Keratinocyte (primary cell): ENCODE measurements at regions not wholly inside any gene's neighbourhood (a gene's known extent, or its start where the extent isn't known, plus 50 kb on each side); places are given as distances from the start of the nearest gene placed in this dataset.

Experiments
- DNase-seq: peaks from one replicate; pipeline ENCODE4 v3.0.0-alpha.2; 2011; ENCODE audit warnings: low read depth, missing footprints, low spot score
- FAIRE-seq: peaks from 2 replicates; lab custom pipeline; 2011; peaks lifted over from hg19 to GRCh38; lab: Jason Lieb, UNC
- H2AFZ ChIP-seq: 2 replicates; pipeline ENCODE4 v1.6.0; 2012; ENCODE audit warnings: low read length, control low read depth, inconsistent platforms; ENCODE audit not compliant: control insufficient read depth
- H3K27ac ChIP-seq: 2 replicates; pipeline ENCODE4 v1.5.1; 2011; ENCODE audit warnings: low read length; ENCODE audit not compliant: control insufficient read depth, insufficient read depth
- H3K27me3 ChIP-seq: 3 replicates; pipeline ENCODE4 v1.6.0; 2011; ENCODE audit warnings: low read length; ENCODE audit not compliant: control insufficient read depth, insufficient read depth; ENCODE audit errors: extremely low read depth
- H3K36me3 ChIP-seq, 2 experiments: 2 replicates in 1 of 2; 3 replicates in 1 of 2; pipeline ENCODE4 v1.5.1; 2011; ENCODE audit warnings: low read length in 2 of 2, mild to moderate bottlenecking in 1 of 2; ENCODE audit not compliant: control insufficient read depth in 2 of 2, insufficient read depth in 2 of 2; ENCODE audit errors: extremely low read depth in 1 of 2
- H3K4me1 ChIP-seq: 3 replicates; pipeline ENCODE4 v1.5.1; 2011; ENCODE audit warnings: low read length; ENCODE audit not compliant: control insufficient read depth, insufficient read depth; ENCODE audit errors: extremely low read depth
- H3K4me2 ChIP-seq: 3 replicates; pipeline ENCODE4 v1.6.0; 2011; ENCODE audit warnings: low read depth, low read length; ENCODE audit not compliant: control insufficient read depth, insufficient read depth; ENCODE audit errors: extremely low read depth
- H3K4me3 ChIP-seq, 3 experiments: fragments of 200-600 bp in 1 of 3; sonication (generic) in 1 of 3; 2 replicates in 2 of 3; 3 replicates in 1 of 3; pipeline ENCODE4 v1.5.1; 2011 to 2016; ENCODE audit warnings: low read length in 3 of 3, mild to moderate bottlenecking in 3 of 3, control low read depth in 2 of 3, inconsistent platforms in 1 of 3, low read depth in 1 of 3, mixed read lengths in 1 of 3, mixed run types in 1 of 3, moderate library complexity in 1 of 3; ENCODE audit not compliant: control insufficient read depth in 2 of 3, insufficient read depth in 2 of 3; ENCODE audit errors: extremely low read depth in 1 of 3
- H3K79me2 ChIP-seq: 2 replicates; pipeline ENCODE4 v1.6.0; 2012; ENCODE audit warnings: low read length; ENCODE audit not compliant: control insufficient read depth, insufficient read depth
- H3K9ac ChIP-seq: 3 replicates; pipeline ENCODE4 v1.6.0; 2011; ENCODE audit warnings: low read length; ENCODE audit not compliant: control insufficient read depth, insufficient read depth; ENCODE audit errors: extremely low read depth
- H3K9me1 ChIP-seq: 3 replicates; pipeline ENCODE4 v1.6.0; 2011; ENCODE audit warnings: low read length; ENCODE audit not compliant: control insufficient read depth, insufficient read depth; ENCODE audit errors: extremely low read depth
- H3K9me3 ChIP-seq: 2 replicates; pipeline ENCODE4 v1.5.1; 2012; ENCODE audit warnings: low read depth, low read length; ENCODE audit not compliant: control insufficient read depth
- H4K20me1 ChIP-seq: 3 replicates; pipeline ENCODE4 v1.6.0; 2011; ENCODE audit warnings: low read length; ENCODE audit not compliant: control insufficient read depth, insufficient read depth; ENCODE audit errors: extremely low read depth
- CTCF ChIP-seq, 3 experiments: IDR thresholded peaks in 1 of 3; conservative IDR thresholded peaks in 1 of 3; optimal IDR thresholded peaks in 1 of 3; 2 replicates in 2 of 3; 3 replicates in 1 of 3; pipeline versions ENCODE3 to v1.5.1; 2011; ENCODE audit warnings: low read length in 3 of 3, mild to moderate bottlenecking in 3 of 3, moderate library complexity in 2 of 3, control low read depth in 1 of 3, inconsistent platforms in 1 of 3; ENCODE audit not compliant: insufficient read depth in 2 of 3; ENCODE audit errors: extremely low read depth in 1 of 3
- EZH2 ChIP-seq: IDR thresholded peaks from one replicate; pipeline ENCODE4 v1.6.1; 2012; ENCODE audit warnings: inconsistent platforms, mild to moderate bottlenecking, low read length, moderate library complexity
- dilution Hi-C: fragments of 300-500 bp; cut with MboI; formaldehyde crosslinking; loops from one replicate; pipeline ENCODE4 v1.7.0; 2020; ENCODE audit warnings: low sequenced_read_pairs; ENCODE audit not compliant: extremely low pct_ligation_motif_present

GRCh38 chr22:49067504-49067903, 760.2 kb downstream of the BRD1 start:
- Histone ChIP-seq H3K9ac (no peak overlapping the region), H3K79me2 (no peaks in the 10 kb centered on the region), H3K4me2 (no peak overlapping the region), H2AFZ (no peak overlapping the region), H3K27me3 (no peaks in the 10 kb centered on the region), H3K27ac (no peak overlapping the region), H4K20me1 (no peaks in the 10 kb centered on the region), H3K36me3 (no peaks in the 10 kb centered on the region), H3K4me3 (no peak overlapping the region), H3K4me1 (no peaks in the 10 kb centered on the region), H3K9me3 (no peaks in the 10 kb centered on the region), H3K9me1 (no peaks in the 10 kb centered on the region)
- no peak for FAIRE-seq
- dilution Hi-C loops = no loop called here
- TF ChIP-seq EZH2 = no peak
- TF ChIP-seq CTCF (optimal IDR thresholded peaks at IDR 0.05 in 1 of 3, IDR thresholded peaks at IDR 0.05 in 1 of 3, conservative IDR thresholded peaks at IDR 0.05 in 1 of 3; ENCODE audit: extremely low read depth in 1 of 3, insufficient read depth in 2 of 3, low read length in 3 of 3) = no peak
- no peak for DNase-seq

GRCh38 chr22:49066619-49067018, 761.1 kb downstream of the BRD1 start:
- no peaks in the 10 kb centered on the region for H3K9me1 ChIP-seq
- no peaks in the 10 kb centered on the region for H3K79me2 ChIP-seq
- dilution Hi-C loops = no loop called here
- no peak overlapping the region for H3K27ac ChIP-seq
- no peaks in the 10 kb centered on the region for H3K4me1 ChIP-seq
- no peak overlapping the region for H3K4me2 ChIP-seq
- DNase-seq (no peak), FAIRE-seq (no peak)
- no peaks in the 10 kb centered on the region for H4K20me1 ChIP-seq
- no peak overlapping the region for H3K4me3 ChIP-seq
- no peaks in the 10 kb centered on the region for H3K9me3 ChIP-seq
- no peak overlapping the region for H3K9ac ChIP-seq
- no peak overlapping the region for H2AFZ ChIP-seq
- H3K36me3 ChIP-seq = no peaks in the 10 kb centered on the region
- H3K27me3 ChIP-seq = no peaks in the 10 kb centered on the region
- no peak for TF ChIP-seq EZH2
- TF ChIP-seq CTCF (optimal IDR thresholded peaks at IDR 0.05 in 1 of 3, IDR thresholded peaks at IDR 0.05 in 1 of 3, conservative IDR thresholded peaks at IDR 0.05 in 1 of 3; ENCODE audit: extremely low read depth in 1 of 3, insufficient read depth in 2 of 3, low read length in 3 of 3) = no peak
